ENCODE measurements at regions not wholly inside any gene's neighbourhood (a gene's known extent, or its start where the extent isn't known, plus 50 kb on each side); places are given as distances from the start of the nearest gene placed in this dataset.

- no peak for DNase-seq (ENCODE audit: low spot score)
These were observed 198.0 kb downstream of the SKIDA1 start for GRCh38 chr10:21327289-21327993.

DNA sequence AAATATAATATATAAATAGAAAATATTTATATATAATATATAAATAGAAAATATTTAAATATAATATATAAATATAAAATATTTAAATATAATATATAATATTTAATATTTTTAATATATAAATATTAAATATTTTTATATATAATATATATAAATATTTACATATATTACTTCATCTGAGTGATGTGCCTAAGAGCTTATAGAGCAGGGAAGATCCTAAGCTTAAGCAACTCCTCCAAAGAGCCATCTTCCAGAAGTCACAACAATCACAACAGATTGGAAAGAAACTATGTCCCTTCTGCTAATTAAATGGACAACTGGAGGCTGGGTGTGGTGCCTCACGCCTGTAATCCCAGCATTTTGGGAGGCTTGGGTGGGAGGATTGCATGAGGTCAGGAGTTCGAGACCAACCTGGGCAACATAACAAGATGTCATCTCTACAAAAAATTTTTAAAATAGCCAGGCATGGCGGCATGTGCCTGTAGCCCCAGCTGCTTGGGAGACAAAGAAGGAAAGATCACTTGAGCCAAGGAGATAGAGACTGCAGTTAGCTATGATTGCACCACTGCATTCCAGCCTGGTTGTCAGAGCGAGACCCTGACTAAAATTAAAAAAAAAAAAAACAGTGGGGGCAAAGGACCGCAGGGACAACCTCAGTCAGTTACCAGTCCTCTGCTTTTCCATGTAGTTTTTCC, 198.7 kb downstream of the SKIDA1 start:
- no peak for DNase-seq (ENCODE audit: low spot score)

GRCh38 chr10:21318540-21319167, 206.8 kb downstream of the SKIDA1 start:
- no peak for DNase-seq (ENCODE audit: low spot score)

GRCh38 chr10:21317902-21318301, 207.6 kb downstream of the SKIDA1 start:
- DNase-seq (ENCODE audit: low spot score), result no peak

DNA sequence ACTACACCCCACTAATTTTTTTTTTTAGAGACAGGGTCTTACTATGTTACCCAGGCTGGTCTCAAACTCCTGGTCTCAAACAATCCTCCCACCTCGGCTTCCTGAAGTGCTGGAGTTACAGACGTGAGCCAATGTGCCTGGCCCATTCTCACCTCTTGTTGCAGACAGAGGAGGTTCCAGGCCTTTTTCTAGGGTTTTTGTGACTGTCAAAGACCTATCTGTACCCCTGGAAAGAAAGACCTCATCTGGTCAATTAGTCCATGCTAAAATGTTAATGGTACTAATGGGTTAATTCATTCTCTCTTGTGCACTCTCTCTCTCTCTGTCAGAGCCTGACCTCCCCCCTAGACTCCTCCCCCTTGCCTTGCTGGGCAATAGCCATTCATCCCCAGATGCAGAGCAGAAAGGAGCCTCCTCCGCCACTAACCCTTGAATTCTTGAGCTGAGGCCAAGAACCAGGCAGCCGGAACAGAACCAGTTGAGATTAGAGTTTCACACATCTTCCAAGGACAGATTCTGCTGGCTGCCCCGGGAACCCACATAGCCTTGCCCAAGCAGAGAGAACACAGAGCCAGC, 209.7 kb downstream of the SKIDA1 start:
- DNase-seq (ENCODE audit: low spot score), result no peak

- DNase-seq (ENCODE audit: low spot score), result no peak
These were observed 210.4 kb downstream of the SKIDA1 start for GRCh38 chr10:21314906-21315644.

DNA sequence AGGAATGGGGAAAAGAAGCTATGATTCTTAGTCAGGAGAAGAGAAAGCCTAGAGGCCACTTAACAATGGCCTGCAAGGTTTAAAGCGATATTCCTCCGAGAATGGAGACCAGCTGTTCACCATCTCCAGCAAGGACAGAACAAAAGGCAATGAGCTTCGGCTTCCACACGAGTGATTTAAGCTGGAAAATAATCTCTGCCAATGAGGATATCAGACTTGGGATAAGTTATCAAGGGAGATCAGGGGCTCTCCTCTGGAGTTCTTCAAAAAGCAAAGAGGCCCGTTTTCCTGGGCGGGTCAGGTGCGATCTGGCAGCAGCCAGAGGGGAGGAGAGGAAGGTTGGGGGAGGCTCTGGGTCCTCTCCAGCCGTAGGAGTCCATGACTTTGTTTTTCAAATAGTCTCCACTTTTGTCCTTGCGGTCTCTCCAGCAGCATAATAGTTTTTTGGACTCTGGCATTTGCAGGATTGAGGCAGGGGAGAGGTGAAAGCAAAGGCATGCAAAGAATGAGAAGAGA, 211.3 kb downstream of the SKIDA1 start:
- DNase-seq (ENCODE audit: low spot score), result no peak

GRCh38 chr10:21313691-21314090, 211.8 kb downstream of the SKIDA1 start:
- no peak for DNase-seq (ENCODE audit: low spot score)

- no peak for DNase-seq (ENCODE audit: low spot score)
These were observed 214.1 kb downstream of the SKIDA1 start for GRCh38 chr10:21311426-21311825.

GRCh38 chr10:21309427-21309826, 216.1 kb downstream of the SKIDA1 start:
- no peak for DNase-seq (ENCODE audit: low spot score)

GRCh38 chr10:21308946-21309345, 216.5 kb downstream of the SKIDA1 start:
- DNase-seq (ENCODE audit: low spot score), result no peak

- DNase-seq (ENCODE audit: low spot score), result no peak
These were observed 217.5 kb downstream of the SKIDA1 start for GRCh38 chr10:21308018-21308417.

GRCh38 chr10:21304608-21305007, 220.9 kb downstream of the SKIDA1 start:
- no peak for DNase-seq (ENCODE audit: low spot score)

DNA sequence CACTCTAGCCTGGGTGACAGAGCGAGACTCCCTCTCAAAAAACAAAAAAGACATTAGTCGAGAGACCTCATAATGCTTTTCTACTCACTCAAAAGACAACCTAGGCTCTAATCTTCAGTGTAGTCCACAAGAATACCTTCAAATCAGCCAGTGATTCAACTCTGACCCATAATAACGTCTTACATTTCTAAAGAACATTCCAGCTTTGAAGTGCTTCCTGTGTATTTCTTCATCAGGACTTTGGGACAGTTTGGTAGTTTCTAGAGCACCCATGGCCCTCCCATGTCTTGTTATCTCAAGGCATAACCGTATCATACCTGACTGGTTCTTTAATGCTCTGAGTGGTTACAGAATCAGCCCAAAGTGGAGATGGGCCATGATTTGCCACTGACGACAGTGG, 221.3 kb downstream of the SKIDA1 start:
- DNase-seq (ENCODE audit: low spot score), result no peak

- DNase-seq (ENCODE audit: low spot score), result no peak
These were observed 224.9 kb downstream of the SKIDA1 start for GRCh38 chr10:21300551-21300950.

GRCh38 chr10:21299330-21299729, 226.2 kb downstream of the SKIDA1 start:
- DNase-seq (ENCODE audit: low spot score), result no peak

- no peak for DNase-seq (ENCODE audit: low spot score)
These were observed 226.8 kb downstream of the SKIDA1 start for GRCh38 chr10:21298701-21299100.

DNA sequence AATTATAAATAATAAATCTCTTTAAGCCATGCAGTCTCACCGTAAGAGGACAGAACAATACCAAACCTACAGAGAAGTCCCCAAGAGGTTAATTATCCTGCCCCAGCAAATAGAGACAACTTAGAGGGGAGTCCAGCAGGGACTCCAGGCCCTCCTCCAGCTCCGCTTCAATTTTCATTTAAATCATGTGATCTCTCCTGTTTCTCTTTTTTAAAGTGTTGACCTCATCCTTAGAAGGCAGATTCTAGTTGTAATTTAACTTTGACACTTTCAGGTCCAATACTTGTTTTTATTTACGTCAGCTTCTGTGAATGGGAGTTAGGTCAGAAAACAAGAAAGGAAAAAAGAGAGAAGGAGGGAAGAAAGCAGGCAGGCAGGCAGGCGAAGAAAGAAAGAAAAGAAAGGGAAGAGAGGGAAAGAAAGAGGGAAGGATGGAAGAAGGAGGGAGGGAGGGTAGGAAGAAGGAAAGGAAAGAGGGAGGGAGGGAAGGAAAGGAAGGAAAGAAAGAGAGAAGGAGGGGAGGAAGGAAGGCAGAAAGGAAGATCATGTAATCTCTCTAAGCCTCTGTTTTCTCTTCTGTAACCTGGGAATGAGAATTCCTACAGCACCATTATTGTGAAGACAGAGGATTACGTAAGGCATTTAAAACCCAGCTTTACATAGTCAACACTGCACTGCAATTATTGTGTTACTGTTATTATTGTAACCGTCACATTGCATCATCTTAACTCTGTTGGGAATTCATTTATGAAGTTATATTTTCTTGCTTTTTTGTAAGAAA, 227.7 kb downstream of the SKIDA1 start:
- DNase-seq (ENCODE audit: low spot score), result no peak

- no peak for DNase-seq (ENCODE audit: low spot score)
These were observed 228.7 kb downstream of the SKIDA1 start for GRCh38 chr10:21296575-21297355.
